Neuronal stem cell (in vitro differentiated cells): ENCODE measurements at regions not wholly inside any gene's neighbourhood (a gene's known extent, or its start where the extent isn't known, plus 50 kb on each side); places are given as distances from the start of the nearest gene placed in this dataset.

Source experiments
- DNase-seq: peaks from one replicate; pipeline ENCODE4 v3.0.0-alpha.2; 2013; ENCODE audit warnings: low spot score
- H2AFZ ChIP-seq: one replicate; pipeline ENCODE4 v1.6.1; 2013; ENCODE audit warnings: mild to moderate bottlenecking, low read length, inconsistent platforms
- H2AK5ac ChIP-seq: 2 replicates; pipeline ENCODE4 v1.6.1; 2013; ENCODE audit warnings: low read depth, mild to moderate bottlenecking, inconsistent platforms, low read length, moderate library complexity, mixed read lengths
- H2BK120ac ChIP-seq: 2 replicates; pipeline ENCODE4 v1.6.1; 2013; ENCODE audit warnings: low read depth, mild to moderate bottlenecking, inconsistent platforms, low read length, moderate library complexity, mixed read lengths
- H2BK12ac ChIP-seq: one replicate; pipeline ENCODE4 v1.6.1; 2013; ENCODE audit warnings: low read length, inconsistent platforms
- H2BK15ac ChIP-seq: 2 replicates; pipeline ENCODE4 v1.6.1; 2013; ENCODE audit warnings: mild to moderate bottlenecking, low read length, inconsistent platforms, mixed read lengths
- H2BK5ac ChIP-seq: one replicate; pipeline ENCODE4 v1.6.1; 2013; ENCODE audit warnings: inconsistent platforms, mild to moderate bottlenecking, low read length, moderate library complexity
- H3K14ac ChIP-seq: one replicate; pipeline ENCODE4 v1.6.1; 2013; ENCODE audit warnings: low read length, inconsistent platforms
- H3K18ac ChIP-seq: 2 replicates; pipeline ENCODE4 v1.6.1; 2013; ENCODE audit warnings: low read length, inconsistent platforms
- H3K23ac ChIP-seq: 2 replicates; pipeline ENCODE4 v1.6.1; 2013; ENCODE audit warnings: low read depth, mild to moderate bottlenecking, mixed read lengths, low read length, inconsistent platforms; ENCODE audit not compliant: poor library complexity
- H3K27ac ChIP-seq: replicated peaks from 3 replicates; pipeline ENCODE4 v1.5.1; 2013; ENCODE audit warnings: low read length, inconsistent platforms
- H3K27me3 ChIP-seq, 3 experiments: 2 replicates each; pipeline ENCODE4 v1.6.1; 2013; ENCODE audit warnings: low read length in 3 of 3, mild to moderate bottlenecking in 2 of 3, inconsistent platforms in 1 of 3, low read depth in 1 of 3, mixed read lengths in 1 of 3, moderate library complexity in 1 of 3; ENCODE audit not compliant: control insufficient read depth in 3 of 3, insufficient read depth in 3 of 3
- H3K36me3 ChIP-seq, 2 donors: replicated peaks in 1 of 2; 2 replicates each; pipeline ENCODE4 v1.6.1; 2013; ENCODE audit warnings: low read length in 2 of 2; ENCODE audit not compliant: control insufficient read depth in 2 of 2, insufficient read depth in 2 of 2
- H3K4ac ChIP-seq: 2 replicates; pipeline ENCODE4 v1.6.1; 2013; ENCODE audit warnings: inconsistent platforms, mild to moderate bottlenecking, low read length, moderate library complexity
- H3K4me1 ChIP-seq, 2 donors: 1 replicate in 1 of 2; 2 replicates in 1 of 2; pipeline ENCODE4 v1.6.1; 2013; ENCODE audit warnings: low read length in 2 of 2, low read depth in 1 of 2; ENCODE audit not compliant: control insufficient read depth in 2 of 2, insufficient read depth in 1 of 2
- H3K4me2 ChIP-seq: one replicate; pipeline ENCODE4 v1.6.1; 2013; ENCODE audit warnings: mild to moderate bottlenecking, low read length, inconsistent platforms; ENCODE audit not compliant: insufficient read depth, poor library complexity, severe bottlenecking
- H3K4me3 ChIP-seq, 2 donors: 2 replicates each; pipeline ENCODE4 v1.5.1; 2013; ENCODE audit warnings: low read length in 2 of 2, mild to moderate bottlenecking in 2 of 2, inconsistent platforms in 1 of 2, moderate library complexity in 1 of 2
- H3K79me1 ChIP-seq: one replicate; pipeline ENCODE4 v1.6.1; 2013; ENCODE audit warnings: low read depth, mild to moderate bottlenecking, inconsistent platforms, low read length, moderate library complexity
- H3K9ac ChIP-seq: one replicate; pipeline ENCODE4 v1.6.1; 2013; ENCODE audit warnings: mild to moderate bottlenecking, low read depth, low read length, inconsistent platforms; ENCODE audit not compliant: poor library complexity
- H3K9me3 ChIP-seq, 2 donors: replicated peaks in 1 of 2; 2 replicates each; pipeline versions ENCODE3 to v1.6.1; 2013; ENCODE audit warnings: low read length in 2 of 2, mild to moderate bottlenecking in 2 of 2, inconsistent platforms in 1 of 2, low read depth in 1 of 2, mixed read lengths in 1 of 2, moderate library complexity in 1 of 2; ENCODE audit not compliant: control insufficient read depth in 2 of 2, insufficient read depth in 1 of 2
- H4K8ac ChIP-seq: one replicate; pipeline ENCODE4 v1.6.1; 2013; ENCODE audit warnings: low read depth, mild to moderate bottlenecking, inconsistent platforms, low read length, moderate library complexity
- H4K91ac ChIP-seq: one replicate; pipeline ENCODE4 v1.6.1; 2013; ENCODE audit warnings: low read length, low read depth, mild to moderate bottlenecking, inconsistent platforms; ENCODE audit not compliant: poor library complexity
- WGBS, 2 donors: extraction: QIAGEN DNeasy Blood & Tissue Kit; methylation state at CpG; one replicate each; pipeline ENCODE4 v1.1.7; 2013; ENCODE audit warnings: missing lambda C conversion rate in 2 of 2, mixed read lengths in 1 of 2; ENCODE audit not compliant: insufficient read length in 2 of 2, insufficient replicate concordance in 1 of 2; ENCODE audit errors: extremely low coverage in 2 of 2; 5-methylcytosine and 5-hydroxymethylcytosine counted together

DNA sequence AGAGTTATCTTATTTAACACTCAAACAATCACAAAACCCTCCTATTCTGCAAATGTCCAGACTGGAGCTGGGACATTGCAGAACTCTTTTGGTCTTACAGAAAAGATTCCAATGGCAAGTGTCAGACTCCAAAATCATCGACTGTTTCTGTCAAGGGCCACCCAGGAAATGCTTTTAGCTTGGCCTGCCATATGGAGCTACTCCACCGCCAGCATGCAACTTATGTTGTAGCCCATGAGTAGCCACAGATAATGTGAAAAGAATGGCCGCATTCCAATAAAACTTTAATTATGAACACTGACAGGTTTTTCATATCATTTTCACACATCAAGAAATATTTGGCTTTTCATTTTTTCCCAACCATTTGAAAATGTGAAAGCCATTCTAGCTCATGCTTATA, 57.5 kb downstream of the SYNE3 start:
- H3K4ac ChIP-seq = no peak overlapping the region
- no peaks in the 10 kb centered on the region for H3K36me3 ChIP-seq
- no peak overlapping the region for H3K14ac ChIP-seq
- H3K27me3 ChIP-seq = peaks cover 0 to 69% (median 11%) of the 10 kb centered on the region in 3 experiments
- no peak overlapping the region for H2AFZ ChIP-seq
- WGBS, 2 donors = no CpG with 5 or more reads among the region's 3 CpGs
- H3K9ac ChIP-seq = no peak overlapping the region
- no peak overlapping the region for H2BK5ac ChIP-seq
- no peak overlapping the region for H4K91ac ChIP-seq
- H2BK12ac ChIP-seq = no peak overlapping the region
- no peak overlapping the region for H2BK15ac ChIP-seq
- H3K79me1 ChIP-seq = no peaks in the 10 kb centered on the region
- H4K8ac ChIP-seq = no peak overlapping the region
- peaks cover 8 to 9% of the 10 kb centered on the region in 2 donors for H3K4me1 ChIP-seq
- no peak overlapping the region for H3K18ac ChIP-seq
- no peak overlapping the region for H3K4me2 ChIP-seq
- DNase-seq = no peak
- H3K9me3 ChIP-seq = peaks cover 0 to 2% of the 10 kb centered on the region in 2 donors
- no peak overlapping the region for H3K23ac ChIP-seq
- H3K27ac ChIP-seq = no peak overlapping the region
- no peak overlapping the region for H3K4me3 ChIP-seq
- no peak overlapping the region for H2BK120ac ChIP-seq
- H2AK5ac ChIP-seq = no peak overlapping the region

DNA sequence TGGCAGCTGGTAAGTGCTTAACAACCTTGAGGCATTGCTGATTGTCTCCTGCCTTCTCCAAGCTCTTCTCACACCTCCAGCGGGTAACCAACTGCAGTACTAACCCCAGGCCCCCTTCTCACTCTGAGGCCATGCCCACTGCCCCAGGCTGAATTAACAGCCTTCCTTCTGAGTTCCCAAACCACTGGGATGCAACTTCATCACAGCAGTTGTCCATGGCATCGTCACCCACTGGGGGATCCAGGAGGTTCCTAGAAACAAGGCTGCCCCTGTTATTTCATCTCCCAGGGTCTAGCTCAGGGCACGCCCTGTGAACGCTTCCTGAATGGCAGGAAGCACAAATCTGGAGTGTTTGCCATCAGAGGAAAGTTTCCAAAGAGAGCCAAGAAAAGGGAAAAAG, 58.0 kb downstream of the SYNE3 start:
- Histone ChIP-seq H3K4ac (no peak overlapping the region), H3K4me2 (no peak overlapping the region), H2BK5ac (no peak overlapping the region), H2BK12ac (no peak overlapping the region), H3K36me3 (no peaks in the 10 kb centered on the region), H2BK15ac (no peak overlapping the region), H2BK120ac (no peak overlapping the region), H3K4me3 (no peak overlapping the region), H4K91ac (no peak overlapping the region), H3K14ac (no peak overlapping the region), H3K9me3 (peaks cover 0 to 2% of the 10 kb centered on the region in 2 donors), H3K18ac (no peak overlapping the region), H3K4me1 (peaks cover 8 to 9% of the 10 kb centered on the region in 2 donors), H2AK5ac (no peak overlapping the region), H3K27ac (no peak overlapping the region), H4K8ac (no peak overlapping the region), H2AFZ (no peak overlapping the region), H3K27me3 (peaks cover 0 to 67% (median 11%) of the 10 kb centered on the region in 3 experiments), H3K9ac (no peak overlapping the region), H3K23ac (no peak overlapping the region), H3K79me1 (no peaks in the 10 kb centered on the region)
- no CpG with 5 or more reads among the region's 4 CpGs for WGBS, 2 donors
- no peak for DNase-seq

DNA sequence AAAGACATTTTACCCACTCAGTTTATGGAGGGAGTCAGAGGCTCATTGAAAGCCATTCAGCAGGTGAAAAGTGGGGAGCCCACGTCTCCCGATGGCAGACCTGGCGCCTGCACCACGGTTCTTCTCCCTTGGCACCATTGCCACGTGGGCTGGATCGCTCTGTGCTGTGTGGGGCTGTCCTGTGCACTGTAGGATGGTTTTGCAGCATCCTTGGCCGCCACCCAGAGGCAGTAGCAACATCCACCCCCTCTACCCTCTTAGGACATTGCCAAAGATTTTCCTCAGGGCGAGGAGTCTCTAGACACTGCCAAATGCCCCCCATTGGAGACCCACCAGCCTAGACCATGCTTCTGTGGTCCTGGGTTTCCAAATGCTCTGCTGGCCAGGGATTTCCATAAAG, 60.2 kb downstream of the SYNE3 start:
- Histone ChIP-seq H3K23ac (no peak overlapping the region), H3K79me1 (no peaks in the 10 kb centered on the region), H3K18ac (no peak overlapping the region), H2BK120ac (no peak overlapping the region), H3K27me3 (peaks cover 0 to 55% (median 5%) of the 10 kb centered on the region in 3 experiments), H3K9me3 (no peaks in the 10 kb centered on the region), H2BK12ac (no peak overlapping the region), H3K14ac (no peak overlapping the region), H2AK5ac (no peak overlapping the region), H4K91ac (no peak overlapping the region), H3K4me3 (no peak overlapping the region), H3K4me1 (peaks cover 6 to 8% of the 10 kb centered on the region in 2 donors), H2BK15ac (no peak overlapping the region), H3K4ac (no peak overlapping the region), H2BK5ac (no peak overlapping the region), H2AFZ (no peak overlapping the region), H3K27ac (no peak overlapping the region), H3K4me2 (no peak overlapping the region), H3K9ac (no peak overlapping the region), H3K36me3 (no peaks in the 10 kb centered on the region), H4K8ac (no peak overlapping the region)
- DNase-seq = no peak
- no CpG with 5 or more reads among the region's 8 CpGs for WGBS, 2 donors

DNA sequence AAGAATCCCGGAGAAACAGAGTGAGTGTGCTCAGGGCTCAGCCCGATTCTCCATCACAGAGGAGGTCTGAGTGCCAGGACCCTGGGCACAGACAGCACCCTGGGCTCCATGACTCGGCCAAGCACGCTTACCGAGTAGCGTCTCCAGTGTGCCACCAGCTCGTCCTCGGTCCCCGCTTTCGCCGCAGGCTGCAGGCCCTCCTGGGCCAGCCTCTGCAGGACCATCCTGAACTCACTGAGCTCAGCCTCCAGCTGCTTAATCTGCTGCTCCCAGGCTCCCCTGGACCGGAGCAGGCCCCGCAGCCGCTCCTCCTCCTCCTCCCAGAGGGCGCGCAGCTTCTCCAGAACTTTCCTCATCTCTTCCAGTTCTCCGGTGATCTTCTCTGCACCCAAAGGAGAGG, 61.2 kb downstream of the SYNE3 start:
- no peak overlapping the region for H2BK5ac ChIP-seq

More for the DNA sequence above, 61.2 kb downstream of the SYNE3 start:
- Histone ChIP-seq H3K18ac (peak overlapping the region; percentile 33), H3K9ac (no peak overlapping the region), H3K23ac (no peak overlapping the region), H2BK15ac (no peak overlapping the region), H2AK5ac (no peak overlapping the region), H3K4me1 (no peaks in the 10 kb centered on the region), H2BK12ac (no peak overlapping the region), H4K91ac (no peak overlapping the region), H3K4me2 (no peak overlapping the region), H3K9me3 (no peaks in the 10 kb centered on the region), H2AFZ (no peak overlapping the region), H3K27ac (no peak overlapping the region), H3K79me1 (no peaks in the 10 kb centered on the region), H3K14ac (no peak overlapping the region), H2BK120ac (no peak overlapping the region), H3K36me3 (no peaks in the 10 kb centered on the region), H4K8ac (no peak overlapping the region), H3K27me3 (peaks cover 0 to 44% (median 0%) of the 10 kb centered on the region in 3 experiments), H3K4me3 (no peak overlapping the region), H3K4ac (no peak overlapping the region)
- no CpG with 5 or more reads among the region's 17 CpGs for WGBS, 2 donors
- DNase-seq = no peak
